HepG2 (cell line): ENCODE measurements at regions not wholly inside any gene's neighbourhood (a gene's known extent, or its start where the extent isn't known, plus 50 kb on each side); places are given as distances from the start of the nearest gene placed in this dataset.

Source experiments
- CEBPB ChIP-seq: IDR thresholded peaks from 2 replicates; pipeline ENCODE4 v1.6.1; 2011; ENCODE audit warnings: low read depth, low read length, improper control_type of control experiment, borderline replicate concordance
- FOXA1 ChIP-seq, 2 experiments: fragments of 450-650 bp in 1 of 2; sonication (generic) in 1 of 2; formaldehyde crosslinking in 1 of 2; IDR thresholded peaks; 2 replicates each; pipeline versions ENCODE4 v1.4.0 to v1.6.1; 2016 to 2020; ENCODE audit warnings: missing genetic modification reagents in 1 of 2
- KDM5A ChIP-seq: fragments of 200-600 bp; sonication (generic); IDR thresholded peaks from 2 replicates; pipeline ENCODE4 v1.7.0; 2018; ENCODE audit warnings: antibody characterized with exemption, mild to moderate bottlenecking, low read length, borderline replicate concordance
- MAFK ChIP-seq, 2 experiments: IDR thresholded peaks in 1 of 2; conservative IDR thresholded peaks in 1 of 2; 2 replicates each; pipeline ENCODE4 v1.6.1; 2011; ENCODE audit warnings: improper control_type of control experiment in 2 of 2, low read length in 2 of 2
- NFIC ChIP-seq: IDR thresholded peaks from 2 replicates; pipeline ENCODE4 v1.6.1; 2012; ENCODE audit warnings: mild to moderate bottlenecking, low read length, inconsistent platforms
- PRPF4 ChIP-seq: fragments of 200-400 bp; formaldehyde crosslinking; IDR thresholded peaks from 2 replicates; pipeline ENCODE4 v1.6.1; 2016; ENCODE audit warnings: low read length, low read depth; ENCODE audit not compliant: poor library complexity, severe bottlenecking
- RBM22 ChIP-seq: fragments of 200-400 bp; formaldehyde crosslinking; optimal IDR thresholded peaks from 2 replicates; pipeline ENCODE3; 2017; ENCODE audit warnings: mild to moderate bottlenecking, low read length, moderate library complexity
- SRF ChIP-seq: IDR thresholded peaks from 2 replicates; pipeline ENCODE4 v1.6.1; 2011; ENCODE audit warnings: mild to moderate bottlenecking, low read depth, low read length, moderate library complexity
- ZNF121 ChIP-seq: sonication (generic); formaldehyde crosslinking; IDR thresholded peaks from 2 replicates; pipeline ENCODE4 v1.5.0; 2020; ENCODE audit warnings: mild to moderate bottlenecking, missing genetic modification reagents
- ZNF225 ChIP-seq: sonication (generic); formaldehyde crosslinking; IDR thresholded peaks from 2 replicates; pipeline ENCODE4 v1.4.0; 2020; ENCODE audit warnings: mild to moderate bottlenecking, missing genetic modification reagents

DNA sequence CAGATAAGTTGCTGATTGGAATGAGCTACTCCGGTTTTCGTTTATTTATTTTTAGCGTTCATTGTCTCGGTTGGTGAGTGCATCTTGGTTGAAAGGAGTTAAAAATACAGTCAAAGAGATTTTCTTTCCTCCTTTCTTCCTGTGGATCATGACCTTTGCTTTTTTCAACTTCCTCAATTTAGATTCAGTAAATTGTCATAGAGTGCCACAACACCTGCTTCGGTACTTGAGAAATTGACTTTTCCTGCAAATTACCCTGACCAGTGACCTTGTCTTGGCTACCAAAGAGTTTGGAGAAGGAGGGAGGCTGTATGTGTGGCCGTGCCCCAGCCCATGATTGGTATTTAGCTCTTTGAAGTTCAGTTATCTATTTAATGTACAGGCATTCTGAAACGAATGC lies 128.7 kb downstream of the FAM204A start:
- TF ChIP-seq RBM22 (no peak), MAFK (conservative IDR thresholded peaks at IDR 0.05 in 1 of 2, IDR thresholded peaks at IDR 0.05 in 1 of 2; ENCODE audit: low read length in 2 of 2) (no peak), FOXA1 (IDR thresholded peaks at IDR 0.05) (no peak), FOXA1 (CRISPR knock-in tag; IDR thresholded peaks at IDR 0.05) (no peak), NFIC (no peak), CEBPB (no peak), ZNF121 (no peak), PRPF4 (no peak), ZNF225 (no peak), SRF (no peak), KDM5A (no peak)
